ELR (cell line): ENCODE measurements at regions not wholly inside any gene's neighbourhood (a gene's known extent, or its start where the extent isn't known, plus 50 kb on each side); places are given as distances from the start of the nearest gene placed in this dataset.

Experiments
- DNase-seq: peaks from one replicate; pipeline ENCODE4 v3.0.0-alpha.2; 2015; ENCODE audit warnings: low read depth

DNA sequence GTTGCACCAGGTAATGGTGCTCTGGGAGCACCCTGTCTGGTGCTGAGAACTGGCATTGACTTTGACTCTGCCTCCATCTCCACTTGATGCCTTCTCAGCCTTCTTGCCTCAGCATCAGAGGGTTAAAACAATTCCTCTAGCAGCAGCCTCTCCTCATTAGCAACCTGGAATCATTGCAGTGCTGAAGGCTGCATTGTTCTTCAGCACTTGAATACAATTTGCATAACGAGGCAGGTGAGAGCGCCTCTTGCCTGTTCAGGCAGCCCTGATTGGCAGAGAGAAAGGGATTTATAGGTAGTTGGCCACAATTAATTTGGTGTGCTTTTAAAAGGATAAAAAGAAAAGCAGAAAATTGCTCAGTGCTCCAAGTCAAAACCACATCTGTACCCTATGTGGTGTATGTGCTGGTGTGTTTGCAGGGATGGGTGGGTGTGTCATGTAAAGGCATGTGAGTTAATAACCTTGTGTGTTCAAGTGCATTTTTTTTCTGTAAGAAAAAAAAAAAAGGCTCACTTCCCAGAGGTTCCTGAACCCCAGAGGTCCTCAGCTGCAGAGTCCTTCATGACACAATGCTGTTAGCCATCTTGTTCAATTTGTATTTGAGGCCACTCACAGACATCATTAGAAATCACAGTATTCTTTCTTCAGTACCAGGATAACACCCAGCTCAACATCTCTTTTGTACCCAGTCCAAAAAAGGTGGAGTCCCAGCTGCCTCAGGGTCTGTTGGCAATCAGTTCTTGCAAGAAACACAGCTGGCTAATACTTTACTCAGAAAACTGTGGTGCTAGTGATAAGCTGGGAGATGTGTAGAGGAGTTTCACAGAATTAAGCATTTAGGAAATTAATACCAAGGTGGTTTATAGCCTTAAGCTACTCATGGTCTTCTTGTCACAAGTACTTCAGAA lies 385.6 kb downstream of the GRIN2B start:
- no peak for DNase-seq

GRCh38 chr12:13594731-13595514 lies 386.5 kb downstream of the GRIN2B start:
- DNase-seq = no peak

DNA sequence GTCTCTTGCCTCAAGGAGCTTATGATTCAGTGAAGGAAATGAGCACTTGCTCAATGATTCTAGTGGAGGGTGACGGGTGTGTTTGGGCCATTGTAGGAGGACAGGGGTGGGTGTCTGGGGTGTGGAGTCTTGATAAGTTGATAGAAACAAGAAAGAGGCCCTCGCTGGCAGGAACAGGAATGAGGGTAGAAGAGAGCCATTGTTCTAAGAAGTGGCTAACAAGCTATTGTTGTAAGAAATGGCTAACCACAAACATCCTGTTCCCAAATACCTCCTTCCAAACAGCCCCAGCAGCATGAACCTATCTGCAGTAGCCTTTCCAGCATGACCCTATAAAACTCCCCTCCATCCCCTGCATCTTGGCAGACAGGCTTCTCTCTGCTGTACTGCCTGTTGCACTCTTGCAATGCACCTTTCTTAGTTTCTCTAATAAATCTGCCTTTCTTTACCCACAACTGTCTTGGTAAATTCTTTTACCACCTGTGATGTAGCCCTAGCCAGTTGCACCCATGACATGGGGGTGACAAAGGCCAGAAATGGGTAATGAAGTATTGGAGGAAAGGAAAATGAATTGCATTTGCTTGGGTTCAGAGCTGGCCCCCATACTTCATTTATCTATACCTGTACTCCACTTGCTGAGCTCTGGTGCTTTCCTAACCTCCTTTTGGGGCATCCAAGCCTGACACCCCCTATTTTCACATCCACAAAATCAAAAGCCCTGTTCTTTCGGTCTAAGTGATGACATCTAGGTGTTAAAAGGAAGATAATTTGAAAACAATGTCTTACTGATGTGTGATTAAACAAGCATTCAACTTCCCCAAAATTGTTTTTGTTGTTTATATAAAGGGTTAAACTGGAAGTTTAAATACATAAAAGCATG lies 389.1 kb downstream of the GRIN2B start:
- DNase-seq = no peak

GRCh38 chr12:13591488-13591887 lies 389.9 kb downstream of the GRIN2B start:
- DNase-seq = no peak

GRCh38 chr12:13591059-13591458 lies 390.3 kb downstream of the GRIN2B start:
- DNase-seq = no peak

DNA sequence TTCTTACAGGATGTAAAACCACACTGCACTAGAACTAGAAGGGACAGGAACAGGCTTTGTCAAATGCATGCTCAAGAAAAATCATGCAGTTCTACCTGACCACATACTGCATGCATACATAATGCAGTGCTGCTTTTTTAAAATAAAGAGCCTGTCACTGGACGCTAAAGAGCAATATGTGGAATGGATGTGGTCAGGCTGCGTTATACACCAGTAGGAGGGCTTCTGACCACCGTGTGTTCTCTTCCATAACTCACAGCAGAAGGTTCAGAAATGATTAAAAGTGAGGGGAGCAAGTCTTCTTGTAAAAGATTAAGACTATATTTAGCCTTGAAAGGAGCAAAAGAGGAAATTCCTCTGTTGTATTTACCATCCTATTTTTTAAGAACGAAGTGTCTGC lies 392.0 kb downstream of the EMP1 start:
- no peak for DNase-seq

GRCh38 chr12:13587721-13588390 lies 391.3 kb downstream of the EMP1 start:
- DNase-seq = no peak

GRCh38 chr12:13586361-13586760 lies 389.8 kb downstream of the EMP1 start:
- no peak for DNase-seq

GRCh38 chr12:13584541-13584940 lies 388.0 kb downstream of the EMP1 start:
- DNase-seq = no peak

- DNase-seq = no peak
These were observed 387.1 kb downstream of the EMP1 start for GRCh38 chr12:13583630-13584029.

DNA sequence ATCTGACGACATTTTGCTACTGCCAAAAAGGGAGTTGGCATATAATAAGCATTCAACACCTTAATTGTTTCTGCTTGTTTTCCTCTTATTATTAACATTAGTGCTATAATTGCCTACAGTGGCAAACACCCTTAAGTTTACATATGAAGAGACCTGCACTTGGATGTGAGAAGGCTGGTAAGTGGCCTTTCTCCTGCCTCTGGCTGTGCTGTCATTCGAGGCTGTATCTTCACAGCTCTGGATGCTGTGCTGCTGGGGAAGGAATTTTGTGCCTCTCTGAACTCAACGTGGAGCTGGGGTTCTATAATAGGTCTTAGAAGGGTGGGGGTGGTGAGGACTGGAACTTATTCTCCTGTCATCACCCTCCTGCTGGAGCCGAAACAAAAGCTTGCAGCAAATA lies 385.9 kb downstream of the EMP1 start:
- no peak for DNase-seq

DNA sequence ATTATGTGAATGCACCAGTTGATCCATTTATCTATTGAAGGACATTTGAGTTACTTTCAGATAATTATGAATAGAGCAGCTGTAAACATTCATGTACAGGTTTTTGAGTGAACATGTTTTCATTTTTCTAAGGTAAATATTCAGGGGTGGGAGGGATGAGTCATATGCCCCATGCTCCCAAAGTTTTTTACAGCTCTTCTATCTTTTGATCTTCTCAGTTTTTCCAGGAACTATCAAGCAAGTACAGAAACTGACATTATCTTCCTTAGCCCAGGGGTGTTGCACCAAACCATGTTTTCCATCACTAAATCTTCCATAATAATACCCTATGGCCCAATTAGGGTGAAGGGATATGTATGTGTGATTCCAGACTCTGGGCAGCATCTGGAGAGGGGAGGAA lies 384.5 kb downstream of the EMP1 start:
- no peak for DNase-seq

DNA sequence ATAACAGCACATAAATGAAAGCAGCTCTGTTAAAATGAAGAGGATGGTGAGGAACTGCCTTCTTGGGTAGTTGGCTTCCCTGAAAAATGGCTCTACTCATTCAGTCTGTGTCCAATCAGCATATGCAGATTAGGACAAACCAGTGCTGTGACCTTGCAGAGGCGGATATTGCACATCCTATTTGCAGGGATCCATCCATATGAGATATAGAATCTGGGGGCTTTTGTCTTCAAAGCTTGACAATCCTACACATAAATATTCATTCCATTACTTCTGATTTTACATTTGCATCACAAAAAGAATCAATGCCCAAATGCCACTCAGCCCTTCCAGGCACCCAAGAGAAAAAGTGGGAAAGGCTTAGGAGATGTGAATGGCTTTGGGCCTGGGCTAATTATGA lies 383.7 kb downstream of the EMP1 start:
- no peak for DNase-seq

DNA sequence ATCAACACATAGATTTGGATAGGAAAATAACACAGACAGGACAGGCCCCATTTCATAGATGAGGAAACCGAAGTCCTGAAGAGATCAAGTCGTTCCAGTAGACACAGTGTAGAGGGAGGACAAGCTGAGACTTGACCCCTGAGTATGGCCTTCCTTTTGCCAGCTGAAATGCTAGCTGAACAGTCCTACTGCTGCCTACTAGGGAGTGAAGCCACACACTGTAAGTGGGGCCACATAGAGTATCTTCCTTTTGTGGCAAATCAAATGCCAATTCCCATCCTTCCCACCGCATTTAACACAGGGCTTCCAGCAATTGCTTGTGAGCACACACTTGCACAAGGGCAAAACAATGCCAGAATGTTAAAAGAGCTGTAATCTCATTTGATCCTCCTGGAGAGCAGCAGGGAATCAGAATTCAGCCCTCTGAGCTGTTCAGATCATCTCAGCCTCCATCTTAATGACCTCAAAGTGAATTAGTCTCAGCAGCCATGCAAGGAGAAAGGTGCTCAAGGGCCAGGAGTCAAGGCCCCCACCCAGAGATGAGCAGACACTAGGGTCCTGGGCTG lies 380.5 kb downstream of the EMP1 start:
- DNase-seq = no peak

DNA sequence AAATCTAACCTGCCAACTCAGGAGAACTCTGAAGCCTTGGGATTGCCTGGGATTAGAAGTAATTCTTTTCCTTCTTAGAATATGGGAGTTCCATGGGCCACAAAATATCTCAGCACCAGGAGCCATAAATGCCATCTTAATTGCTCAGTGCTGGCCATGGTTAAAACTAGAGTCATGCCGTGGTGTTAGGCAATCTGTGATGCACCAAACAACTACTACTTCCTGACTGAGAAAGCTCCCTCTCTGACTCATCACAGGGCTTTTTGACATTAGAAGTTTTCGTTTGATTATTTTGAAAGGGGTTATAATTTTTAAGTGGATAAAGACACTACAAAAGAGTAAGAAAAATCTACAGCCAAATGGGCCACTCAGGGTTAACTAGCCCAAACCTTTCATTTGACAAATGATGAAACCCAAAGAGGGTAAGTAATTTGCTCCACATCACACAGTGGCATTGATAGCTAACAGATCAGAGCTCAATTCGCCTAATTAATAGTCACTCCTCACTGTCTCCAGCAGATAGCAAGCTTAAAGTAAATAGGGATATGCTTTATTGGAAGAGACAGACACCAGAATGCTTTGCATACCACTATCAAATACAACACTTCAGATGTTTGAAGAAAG lies 377.3 kb downstream of the EMP1 start:
- peak; percentile 80 for DNase-seq

- no peak for DNase-seq
These were observed 374.5 kb downstream of the EMP1 start for GRCh38 chr12:13571035-13571434.

DNA sequence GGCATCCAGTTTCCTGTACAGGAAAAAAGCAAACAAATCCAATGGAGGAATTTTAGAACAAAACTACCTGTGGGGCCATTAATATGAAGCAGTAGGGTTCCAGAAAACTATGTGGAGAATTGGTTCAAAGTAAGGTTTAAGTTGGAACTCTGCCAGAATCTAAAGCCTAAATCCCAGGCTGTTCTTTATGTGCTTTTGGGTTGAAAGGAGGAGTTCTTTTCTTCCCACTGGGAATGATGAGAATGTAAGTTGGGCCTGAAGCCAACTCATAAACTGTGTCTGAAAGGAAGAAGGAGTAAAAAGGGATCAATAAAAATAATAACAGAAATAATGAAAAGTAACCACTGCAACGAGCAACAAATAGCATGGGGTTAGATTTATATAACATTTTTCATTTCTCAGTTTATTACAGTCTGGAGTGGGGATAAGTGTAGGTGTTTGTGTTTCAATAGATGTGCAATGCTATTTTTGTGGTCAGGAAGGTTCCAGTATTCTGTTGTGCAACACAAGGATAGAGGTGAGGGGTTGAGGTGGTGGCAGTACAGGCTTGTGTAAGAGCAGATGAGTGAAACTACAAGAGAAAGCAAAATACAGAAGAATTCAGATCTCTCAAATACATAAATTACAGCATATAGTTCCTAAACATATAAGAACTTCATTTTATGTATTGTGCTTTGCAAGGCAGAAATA lies 373.6 kb downstream of the EMP1 start:
- no peak for DNase-seq

DNA sequence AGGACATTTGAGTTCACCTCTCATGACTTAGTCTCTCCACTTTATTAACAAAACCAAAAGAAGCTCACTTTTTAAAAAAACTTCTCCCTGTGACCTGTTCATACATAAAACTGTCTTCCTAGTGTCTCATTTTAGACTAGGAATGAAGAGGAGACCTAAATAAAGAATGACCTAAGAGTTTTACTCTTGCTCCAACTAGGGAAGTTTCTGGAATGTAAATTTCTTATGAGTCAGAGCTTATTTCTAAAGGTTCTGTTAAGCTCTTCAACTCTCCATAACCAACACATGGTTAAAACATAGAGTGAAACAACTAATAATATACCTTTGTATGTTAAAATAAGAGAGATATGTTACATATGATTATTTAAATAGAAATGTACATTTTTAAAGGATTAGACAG lies 369.8 kb downstream of the EMP1 start:
- peak; percentile 8 for DNase-seq

- no peak for DNase-seq
These were observed 367.8 kb downstream of the EMP1 start for GRCh38 chr12:13564266-13564810.

DNA sequence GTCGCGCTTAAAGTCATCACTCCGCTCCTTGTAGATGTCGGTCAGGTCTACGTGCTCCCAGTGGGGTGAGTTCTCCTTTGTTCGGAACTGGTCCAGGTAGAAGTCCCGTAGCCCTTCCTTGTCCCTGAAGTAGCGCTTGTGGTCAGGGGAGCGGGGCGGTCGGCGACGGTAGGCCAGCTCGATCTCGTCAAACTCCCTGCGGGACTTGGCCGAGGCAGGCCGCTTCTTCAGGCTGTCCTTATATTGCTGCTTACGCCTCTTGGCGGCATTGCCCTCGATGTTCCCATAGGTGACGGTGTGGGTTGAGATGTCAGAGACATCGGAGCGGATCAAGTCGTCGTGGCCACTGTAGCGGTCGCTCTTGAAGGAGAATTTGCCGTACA lies 367.2 kb downstream of the EMP1 start:
- no peak for DNase-seq
